Mesenchymal stem cell (in vitro differentiated cells and primary cell): ENCODE measurements at regions not wholly inside any gene's neighbourhood (a gene's known extent, or its start where the extent isn't known, plus 50 kb on each side); places are given as distances from the start of the nearest gene placed in this dataset.

Experiments
- DNase-seq: peaks from one replicate; pipeline ENCODE4 v3.0.0-alpha.2; 2013
- H2AFZ ChIP-seq: one replicate; pipeline ENCODE4 v1.6.1; 2013; ENCODE audit warnings: low read depth, mild to moderate bottlenecking, control low read depth, inconsistent platforms, low read length, moderate library complexity
- H2AK5ac ChIP-seq: 2 replicates; pipeline ENCODE4 v1.6.1; 2013; ENCODE audit warnings: low read length, moderate library complexity, mild to moderate bottlenecking, inconsistent platforms; ENCODE audit not compliant: severe bottlenecking
- H2BK120ac ChIP-seq: one replicate; pipeline ENCODE4 v1.6.1; 2013; ENCODE audit warnings: low read depth, mild to moderate bottlenecking, inconsistent platforms, low read length, moderate library complexity
- H2BK12ac ChIP-seq, 2 experiments: one replicate each; pipeline ENCODE4 v1.6.1; 2013; ENCODE audit warnings: inconsistent platforms in 2 of 2, low read length in 2 of 2, mild to moderate bottlenecking in 2 of 2, moderate library complexity in 2 of 2, control low read depth in 1 of 2
- H2BK15ac ChIP-seq: one replicate; pipeline ENCODE4 v1.6.1; 2013; ENCODE audit warnings: mild to moderate bottlenecking, low read depth, inconsistent platforms; ENCODE audit not compliant: poor library complexity, severe bottlenecking
- H2BK5ac ChIP-seq: 2 replicates; pipeline ENCODE4 v1.6.1; 2013; ENCODE audit warnings: low read depth, mild to moderate bottlenecking, low read length, control low read depth, inconsistent platforms; ENCODE audit not compliant: poor library complexity, severe bottlenecking
- H3K14ac ChIP-seq, 2 experiments: one replicate each; pipeline ENCODE4 v1.6.1; 2013; ENCODE audit warnings: inconsistent platforms in 2 of 2, low read length in 2 of 2, control low read depth in 1 of 2, mild to moderate bottlenecking in 1 of 2, moderate library complexity in 1 of 2
- H3K18ac ChIP-seq, 2 experiments: one replicate each; pipeline ENCODE4 v1.6.1; 2013; ENCODE audit warnings: inconsistent platforms in 2 of 2, low read length in 2 of 2, control low read depth in 1 of 2, low read depth in 1 of 2, mild to moderate bottlenecking in 1 of 2
- H3K23ac ChIP-seq, 2 experiments: one replicate each; pipeline ENCODE4 v1.6.1; 2013; ENCODE audit warnings: inconsistent platforms in 2 of 2, low read length in 2 of 2, mild to moderate bottlenecking in 2 of 2, moderate library complexity in 2 of 2, control low read depth in 1 of 2
- H3K27ac ChIP-seq: 2 replicates; pipeline ENCODE4 v1.5.1; 2013; ENCODE audit warnings: mild to moderate bottlenecking, moderate library complexity, low read length, control low read depth, inconsistent platforms; ENCODE audit not compliant: poor library complexity, severe bottlenecking
- H3K27me3 ChIP-seq, 2 experiments: 2 replicates each; pipeline versions ENCODE4 v1.6.1 to v1.7.0; 2013; ENCODE audit warnings: low read length in 2 of 2, mild to moderate bottlenecking in 2 of 2, moderate library complexity in 2 of 2, control low read depth in 1 of 2, inconsistent platforms in 1 of 2; ENCODE audit not compliant: control insufficient read depth in 1 of 2, insufficient read depth in 1 of 2
- H3K36me3 ChIP-seq, 2 experiments: 2 replicates each; pipeline versions ENCODE4 v1.6.1 to v1.7.0; 2013; ENCODE audit warnings: low read length in 2 of 2, control low read depth in 1 of 2, inconsistent platforms in 1 of 2, low read depth in 1 of 2, mild to moderate bottlenecking in 1 of 2; ENCODE audit not compliant: insufficient read depth in 2 of 2, control insufficient read depth in 1 of 2
- H3K4ac ChIP-seq, 2 experiments: one replicate each; pipeline ENCODE4 v1.6.1; 2013; ENCODE audit warnings: inconsistent platforms in 2 of 2, low read length in 2 of 2, mild to moderate bottlenecking in 2 of 2, moderate library complexity in 2 of 2, control low read depth in 1 of 2, low read depth in 1 of 2
- H3K4me1 ChIP-seq: 2 replicates; pipeline ENCODE4 v1.6.1; 2013; ENCODE audit warnings: low read depth, low read length, control low read depth; ENCODE audit not compliant: control insufficient read depth, insufficient read depth
- H3K4me2 ChIP-seq: 2 replicates; pipeline ENCODE4 v1.6.1; 2013; ENCODE audit warnings: low read length, mild to moderate bottlenecking, inconsistent platforms; ENCODE audit not compliant: poor library complexity, severe bottlenecking
- H3K4me3 ChIP-seq, 2 experiments: 2 replicates each; pipeline versions ENCODE4 v1.5.1 to v1.7.0; 2013; ENCODE audit warnings: low read length in 2 of 2, mild to moderate bottlenecking in 2 of 2, control low read depth in 1 of 2, low read depth in 1 of 2; ENCODE audit not compliant: insufficient read depth in 1 of 2
- H3K79me1 ChIP-seq: replicated peaks from 2 replicates; pipeline ENCODE4 v1.6.1; 2013; ENCODE audit warnings: mild to moderate bottlenecking, control low read depth, low read length, inconsistent platforms; ENCODE audit not compliant: poor library complexity, severe bottlenecking
- H3K9ac ChIP-seq: 2 replicates; pipeline ENCODE4 v1.7.0; 2013; ENCODE audit warnings: mild to moderate bottlenecking, low read length, moderate library complexity
- H3K9me3 ChIP-seq: 2 replicates; pipeline ENCODE4 v1.7.0; 2013; ENCODE audit warnings: mild to moderate bottlenecking, low read length; ENCODE audit not compliant: control insufficient read depth
- H4K8ac ChIP-seq: one replicate; pipeline ENCODE4 v1.6.1; 2013; ENCODE audit warnings: inconsistent platforms, mild to moderate bottlenecking, low read length, moderate library complexity
- H4K91ac ChIP-seq: one replicate; pipeline ENCODE4 v1.6.1; 2013; ENCODE audit warnings: mild to moderate bottlenecking, low read length, inconsistent platforms
- WGBS: methylation state at CpG from one replicate; pipeline ENCODE4 v1.1.7; 2013; ENCODE audit warnings: mixed read lengths; 5-methylcytosine and 5-hydroxymethylcytosine counted together

DNA sequence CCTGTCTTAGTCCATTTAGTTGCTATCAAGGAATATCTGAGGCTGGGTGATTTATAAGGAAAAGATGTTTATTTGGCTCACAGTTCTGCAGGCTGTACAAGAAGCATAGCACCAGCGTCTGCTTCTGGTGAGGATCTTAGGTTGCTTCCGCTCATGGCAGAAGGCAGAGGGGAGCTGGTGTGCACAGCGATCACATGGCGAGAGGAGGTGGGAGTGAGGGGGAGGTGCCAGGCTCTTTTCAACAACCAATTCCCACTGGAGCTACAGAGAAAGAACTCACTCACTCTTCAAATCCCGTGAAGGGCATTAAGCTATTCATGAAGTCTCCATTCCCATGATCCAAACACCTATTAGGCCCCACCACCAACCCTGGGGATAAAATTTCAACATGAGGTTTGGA is 371.6 kb downstream of the SH2D4B start:
- H2BK120ac ChIP-seq, result no peak overlapping the region
- 45% methylated on average over 3 of the region's 5 CpGs for WGBS

DNA sequence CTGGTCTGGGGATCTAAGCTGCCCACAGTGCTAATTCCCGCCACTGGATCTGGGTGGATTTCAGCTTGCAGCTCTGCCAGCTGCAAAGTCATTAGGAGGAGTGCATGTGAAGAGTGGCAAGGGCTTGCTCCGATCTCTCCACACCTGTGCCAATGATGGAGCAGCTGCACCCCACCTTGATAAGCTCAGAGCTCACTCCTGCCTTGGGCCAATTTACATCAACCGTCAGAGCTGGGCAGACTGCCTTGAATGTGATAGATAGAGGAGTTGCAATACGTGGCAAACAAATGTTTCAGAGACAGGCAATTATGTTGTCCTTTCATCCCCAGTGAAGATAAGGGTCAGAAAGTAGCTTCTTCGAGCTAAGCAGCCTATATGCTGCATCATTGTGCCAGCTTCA is 379.9 kb downstream of the SH2D4B start:
- Histone ChIP-seq H3K4me1 (no peaks in the 10 kb centered on the region), H2AFZ (no peak overlapping the region), H3K4me3 (no peak overlapping the region), H3K27me3 (no peaks in the 10 kb centered on the region), H3K9me3 (no peaks in the 10 kb centered on the region), H3K23ac (no peak overlapping the region), H3K27ac (no peak overlapping the region), H3K36me3 (no peaks in the 10 kb centered on the region), H2BK15ac (no peak overlapping the region), H2BK5ac (no peak overlapping the region), H3K14ac (no peak overlapping the region), H2AK5ac (no peak overlapping the region), H3K18ac (no peak overlapping the region), H4K8ac (no peak overlapping the region), H3K4me2 (no peak overlapping the region), H3K79me1 (no peaks in the 10 kb centered on the region), H3K4ac (no peak overlapping the region), H2BK12ac (no peak overlapping the region), H4K91ac (no peak overlapping the region), H2BK120ac (no peak overlapping the region), H3K9ac (no peak overlapping the region)
- 45% methylated on average over 5 of the region's 5 CpGs for WGBS
- DNase-seq, result no peak

More for the DNA sequence above, 371.6 kb downstream of the SH2D4B start:
- Histone ChIP-seq H3K27me3 (no peaks in the 10 kb centered on the region), H3K27ac (no peak overlapping the region), H3K23ac (no peak overlapping the region), H2BK5ac (no peak overlapping the region), H3K79me1 (no peaks in the 10 kb centered on the region), H3K9ac (no peak overlapping the region), H3K18ac (no peak overlapping the region), H3K4ac (no peak overlapping the region), H2AK5ac (no peak overlapping the region), H2BK12ac (no peak overlapping the region), H3K4me3 (no peak overlapping the region), H4K8ac (no peak overlapping the region), H2BK15ac (no peak overlapping the region), H2AFZ (no peak overlapping the region), H3K36me3 (no peaks in the 10 kb centered on the region), H3K14ac (no peak overlapping the region), H3K4me2 (no peak overlapping the region), H4K91ac (no peak overlapping the region), H3K9me3 (no peaks in the 10 kb centered on the region), H3K4me1 (no peaks in the 10 kb centered on the region)
- DNase-seq, result no peak

DNA sequence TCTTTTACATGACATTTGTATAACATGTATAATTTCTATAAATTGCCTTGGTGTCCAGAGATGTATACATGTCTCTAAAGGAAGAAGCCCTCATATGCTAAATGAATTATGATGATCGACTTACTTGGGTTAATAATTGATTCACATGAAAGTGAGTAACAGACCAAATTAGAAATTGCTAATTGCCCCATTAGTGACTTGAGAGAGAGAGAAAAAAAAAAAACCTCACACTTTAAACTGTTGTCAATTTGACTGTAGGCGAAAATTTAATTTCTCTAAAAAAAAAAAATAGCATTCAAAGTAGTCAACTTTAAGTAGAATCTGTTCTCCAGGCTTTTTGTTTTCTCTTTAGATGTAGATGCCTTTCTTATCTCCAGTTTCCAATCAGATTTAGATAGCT is 383.3 kb downstream of the SH2D4B start:
- Histone ChIP-seq H4K8ac (no peak overlapping the region), H3K4me3 (no peak overlapping the region), H3K4me2 (no peak overlapping the region), H3K27me3 (no peaks in the 10 kb centered on the region), H2BK12ac (no peak overlapping the region), H3K79me1 (no peaks in the 10 kb centered on the region), H3K4me1 (no peaks in the 10 kb centered on the region), H3K27ac (no peak overlapping the region), H3K18ac (no peak overlapping the region), H3K36me3 (no peaks in the 10 kb centered on the region), H2BK5ac (no peak overlapping the region), H2BK120ac (no peak overlapping the region), H2BK15ac (no peak overlapping the region), H2AK5ac (no peak overlapping the region), H3K23ac (no peak overlapping the region), H3K14ac (no peak overlapping the region), H3K4ac (no peak overlapping the region), H3K9ac (no peak overlapping the region), H2AFZ (no peak overlapping the region), H4K91ac (no peak overlapping the region), H3K9me3 (no peaks in the 10 kb centered on the region)
- DNase-seq, result no peak
- WGBS, result no CpG with 5 or more reads among the region's 2 CpGs

DNA sequence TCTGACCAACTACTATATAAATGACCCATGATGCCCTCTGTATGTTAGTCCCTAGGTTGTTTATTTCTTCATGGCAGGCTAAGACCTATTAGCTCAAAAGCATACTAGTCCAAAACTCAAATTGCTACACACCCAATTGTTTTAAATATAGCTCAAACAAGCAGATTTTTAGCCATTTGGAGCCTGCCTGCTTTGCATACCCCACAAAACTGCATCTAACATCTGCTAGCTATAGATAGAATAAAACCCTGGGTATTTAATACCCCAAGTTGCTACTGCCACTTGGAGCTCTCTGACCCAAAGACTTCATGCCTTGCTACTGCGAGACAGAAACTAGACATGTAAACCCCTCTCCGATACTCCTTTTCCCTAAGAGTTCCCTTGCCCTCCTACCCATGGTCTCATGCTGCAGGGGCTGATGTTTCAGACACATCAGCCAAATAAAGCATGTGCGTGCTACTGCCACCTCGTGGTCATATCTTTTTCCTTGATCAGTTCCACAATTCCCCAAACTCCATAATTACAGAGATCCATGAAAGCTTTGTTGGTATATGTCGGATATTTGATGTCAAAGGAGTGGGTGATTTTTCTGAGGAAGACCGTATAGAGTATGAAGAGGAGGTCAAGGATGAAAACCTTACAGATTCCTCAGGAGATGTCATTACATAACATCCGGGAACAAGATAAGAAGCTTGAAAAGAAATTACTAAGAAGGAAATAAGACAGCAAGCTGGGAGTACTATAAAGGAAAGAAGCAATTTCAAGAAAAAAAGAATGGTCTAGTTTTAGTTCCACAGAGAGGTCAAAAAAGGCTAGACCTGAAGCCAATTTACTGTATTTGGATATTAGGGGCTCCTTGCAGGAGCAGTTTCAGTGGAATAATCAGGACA is 386.6 kb downstream of the SH2D4B start:
- Histone ChIP-seq H3K27me3 (no peaks in the 10 kb centered on the region), H3K14ac (no peak overlapping the region), H4K8ac (no peak overlapping the region), H3K9ac (no peak overlapping the region), H2AFZ (no peak overlapping the region), H3K18ac (no peak overlapping the region), H3K4me1 (no peaks in the 10 kb centered on the region), H3K9me3 (no peaks in the 10 kb centered on the region), H3K4ac (no peak overlapping the region), H3K4me3 (no peak overlapping the region), H2BK15ac (no peak overlapping the region), H3K27ac (no peak overlapping the region), H3K4me2 (no peak overlapping the region), H2BK5ac (no peak overlapping the region), H3K23ac (no peak overlapping the region), H2BK120ac (no peak overlapping the region), H2BK12ac (no peak overlapping the region), H2AK5ac (no peak overlapping the region), H4K91ac (no peak overlapping the region), H3K36me3 (no peaks in the 10 kb centered on the region), H3K79me1 (no peaks in the 10 kb centered on the region)
- peak; percentile 57 for DNase-seq
- 45% methylated on average over 7 of the region's 7 CpGs for WGBS
